CD4-positive, alpha-beta T cell treated with Interferon alpha-2 for 1 hour (primary cell): ENCODE measurements at regions not wholly inside any gene's neighbourhood (a gene's known extent, or its start where the extent isn't known, plus 50 kb on each side); places are given as distances from the start of the nearest gene placed in this dataset.

Experiments
- DNase-seq, 2 donors: peaks; one replicate each; pipeline ENCODE4 v3.0.0-alpha.2; 2020 to 2022

DNA sequence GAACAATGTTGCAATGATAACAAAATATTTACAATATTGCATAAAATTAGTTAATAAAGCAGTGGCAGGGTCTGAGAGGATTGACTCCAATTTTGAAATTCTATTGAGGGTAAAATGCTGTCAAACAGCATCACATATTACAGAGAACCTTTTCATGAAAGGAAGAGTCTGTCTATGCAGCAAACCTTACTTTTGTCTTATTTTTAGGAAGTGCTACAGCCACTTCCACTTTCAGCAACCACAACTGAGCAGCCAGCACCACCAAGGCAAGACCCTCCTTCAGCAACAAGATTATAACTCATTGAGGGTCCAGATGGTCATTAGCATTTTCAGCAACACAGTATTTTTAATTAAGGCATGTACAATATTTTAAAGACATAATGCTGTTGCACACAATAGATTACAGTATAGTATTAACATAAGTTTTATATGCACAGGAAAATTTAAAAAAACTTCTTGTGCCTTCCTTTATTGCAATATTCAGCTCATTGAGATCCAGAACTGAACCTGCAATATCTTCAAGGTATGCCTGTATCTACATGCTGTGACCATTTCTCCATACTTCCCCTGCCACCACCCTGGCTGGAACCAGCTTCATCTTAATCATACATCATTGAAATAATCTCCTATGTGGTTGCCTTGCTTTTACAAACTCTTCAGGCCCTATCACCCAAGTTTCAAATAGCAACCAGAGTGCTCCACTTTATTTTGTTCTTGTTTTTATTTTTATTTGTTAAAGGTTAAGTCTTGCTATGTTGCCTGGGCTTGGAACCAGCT is 711.2 kb downstream of the KCNA4 start:
- no peak for DNase-seq

DNA sequence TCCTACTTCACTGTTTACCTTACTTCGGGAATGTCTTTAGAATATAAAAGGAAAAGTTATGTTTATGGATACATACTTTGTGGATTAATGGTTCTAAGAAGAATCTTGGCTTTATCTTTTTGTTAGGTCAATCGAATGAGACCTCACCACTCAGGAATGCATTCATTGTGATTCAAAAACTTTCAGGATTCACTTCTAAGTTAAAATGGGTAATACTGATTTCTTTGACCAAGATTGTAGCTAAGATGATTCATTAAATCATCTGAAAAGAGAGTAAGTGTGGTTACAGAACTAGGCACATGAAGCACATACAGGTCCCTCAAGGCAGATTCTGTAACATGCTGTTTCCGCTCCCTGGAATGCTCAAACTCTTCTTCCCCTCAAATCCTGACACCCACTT is 716.4 kb downstream of the KCNA4 start:
- no peak for DNase-seq

DNA sequence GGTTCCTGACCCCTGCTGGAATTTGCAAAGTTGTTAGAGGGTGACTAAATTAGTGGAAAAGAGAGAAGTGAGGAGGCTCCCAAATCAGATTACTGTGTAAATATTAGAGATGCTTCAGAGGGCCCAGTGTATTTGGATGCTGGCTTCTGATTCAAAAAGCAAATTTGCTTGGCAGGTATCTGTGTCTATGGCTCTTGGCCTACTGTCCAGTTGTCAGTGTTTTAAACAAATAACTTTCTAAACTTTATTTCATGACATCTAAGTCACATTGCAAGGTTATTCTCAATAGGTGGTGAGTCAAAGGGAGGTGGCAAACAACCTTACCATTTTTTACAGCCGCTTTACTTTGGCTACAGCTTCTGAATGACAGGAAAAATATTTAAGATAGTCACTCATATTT is 720.1 kb downstream of the KCNA4 start:
- DNase-seq = no peak

DNA sequence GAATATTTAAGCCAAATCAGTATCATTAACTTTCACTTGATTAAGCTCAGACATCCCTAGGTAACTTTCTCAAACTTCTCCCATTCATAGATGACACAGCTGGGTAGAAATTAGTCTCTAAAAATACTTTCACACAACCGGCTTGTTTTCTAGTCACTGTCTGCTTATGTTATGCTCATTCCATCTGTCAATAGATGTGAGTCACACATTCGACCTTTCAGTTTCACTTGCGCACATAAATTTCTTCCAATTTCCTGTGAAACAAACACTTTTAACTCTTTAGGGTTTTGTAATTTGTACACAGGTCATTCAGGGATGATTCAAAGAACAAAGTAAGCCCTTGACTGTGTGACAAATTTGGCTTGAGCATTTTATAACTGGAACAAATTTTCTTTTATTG is 723.0 kb downstream of the KCNA4 start:
- DNase-seq = no peak

DNA sequence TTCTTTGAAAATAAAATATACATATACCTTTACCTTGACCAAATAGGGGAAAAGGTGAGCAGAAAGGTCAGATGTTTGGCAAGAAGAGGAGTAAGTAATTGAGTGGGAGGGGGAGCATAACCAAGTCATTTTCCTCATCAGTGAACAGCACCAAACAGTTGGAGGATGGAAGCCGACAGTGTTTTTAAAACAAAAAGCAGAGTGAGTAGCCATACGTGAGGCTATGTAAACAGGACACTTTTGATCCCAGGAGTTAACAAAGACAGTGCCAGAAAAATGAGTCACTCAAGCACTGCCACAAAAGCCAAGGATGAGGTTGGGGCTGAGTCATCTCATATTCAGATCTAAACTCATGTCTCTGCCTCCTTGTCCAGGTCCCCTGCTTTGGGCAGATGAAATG is 734.7 kb downstream of the KCNA4 start:
- no peak for DNase-seq

DNA sequence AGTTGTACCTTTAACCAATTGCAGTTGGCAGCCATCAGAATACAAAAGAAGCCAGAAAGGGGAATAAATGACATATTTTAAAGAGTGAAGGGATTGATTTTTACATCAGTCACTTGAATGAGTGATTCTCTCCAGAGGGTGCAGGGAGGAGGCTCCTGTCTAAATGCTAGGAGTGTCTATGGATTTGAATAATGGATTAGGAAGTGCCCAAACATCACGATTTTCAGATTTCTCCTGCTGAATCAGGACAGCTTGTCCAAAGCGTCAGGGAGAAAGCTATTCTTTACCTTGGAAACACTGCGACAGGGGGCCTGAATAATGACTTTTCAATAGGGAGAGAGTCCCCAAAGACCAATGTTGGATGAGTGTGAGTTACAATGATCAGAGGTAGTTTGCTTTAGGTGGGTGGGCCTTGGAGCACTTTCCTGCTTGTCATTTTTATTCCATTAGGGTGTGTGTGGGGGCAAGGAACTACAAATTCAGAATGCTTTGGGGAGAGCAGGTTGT is 735.5 kb downstream of the KCNA4 start:
- no peak for DNase-seq

DNA sequence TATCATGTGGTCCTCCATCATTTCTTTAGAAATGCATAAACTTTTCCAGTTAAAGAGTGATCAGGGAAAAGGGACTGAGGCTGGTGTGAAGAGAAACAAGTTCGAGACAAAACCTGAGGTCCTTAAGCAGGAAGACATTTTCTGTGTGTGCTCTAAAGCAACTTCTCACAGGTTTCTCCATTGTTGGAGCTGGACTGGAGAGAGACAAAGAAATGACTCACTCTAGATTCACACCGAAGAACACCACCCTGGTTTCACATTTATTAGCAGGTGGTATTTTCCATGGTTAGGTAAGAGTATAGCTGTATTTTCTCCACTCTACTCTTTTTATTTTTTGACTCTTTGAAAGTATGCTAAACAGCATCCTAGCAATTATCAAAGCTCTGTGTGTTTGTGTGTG is 736.4 kb downstream of the KCNA4 start:
- DNase-seq = no peak

DNA sequence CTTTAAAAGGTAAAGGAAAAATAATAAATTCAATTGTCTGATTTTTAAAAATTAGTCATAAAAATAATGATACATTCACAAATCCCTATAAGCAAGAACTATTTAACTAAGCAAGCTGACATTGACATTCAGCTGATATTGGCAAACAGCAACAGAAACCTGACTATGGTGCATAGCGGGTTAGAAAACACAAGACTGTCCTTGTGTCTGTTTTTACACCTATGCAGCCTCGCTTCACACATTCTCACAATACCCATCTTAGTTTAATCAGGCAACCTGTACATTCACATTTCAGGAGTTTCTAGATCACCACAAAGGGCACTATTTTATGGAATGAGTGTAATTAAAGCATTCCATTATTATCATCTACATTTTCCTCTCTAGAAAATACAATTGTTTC is 737.1 kb downstream of the KCNA4 start:
- DNase-seq = no peak

DNA sequence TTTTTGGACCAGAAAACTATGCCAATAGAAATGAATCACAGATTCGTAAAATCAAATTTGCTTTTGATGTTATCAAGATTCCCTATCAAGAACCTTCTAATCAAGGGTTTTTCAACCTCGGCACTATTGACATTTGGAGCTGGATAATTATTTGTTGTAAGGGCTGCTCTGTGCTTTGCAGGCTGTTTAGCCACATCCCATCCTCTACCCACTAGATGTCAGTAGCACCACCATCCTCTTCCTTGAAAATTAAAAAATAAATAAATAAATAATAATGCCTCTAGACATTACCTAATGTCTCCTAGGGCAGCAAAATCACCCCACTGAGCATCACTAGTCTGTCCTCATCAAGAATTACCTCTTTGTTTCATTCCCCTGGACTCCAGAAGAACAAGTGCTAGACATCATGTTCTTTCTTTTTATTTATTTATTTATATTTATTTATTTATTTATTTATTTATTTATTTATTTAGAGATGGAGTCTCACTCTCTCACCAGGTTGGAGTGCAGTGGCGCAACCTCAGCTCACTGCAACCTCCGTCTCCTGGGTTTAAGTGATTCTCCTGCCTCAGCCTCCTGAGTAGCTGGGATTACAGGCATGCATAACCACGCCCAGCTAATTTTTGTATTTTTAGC is 744.7 kb downstream of the KCNA4 start:
- DNase-seq = no peak

DNA sequence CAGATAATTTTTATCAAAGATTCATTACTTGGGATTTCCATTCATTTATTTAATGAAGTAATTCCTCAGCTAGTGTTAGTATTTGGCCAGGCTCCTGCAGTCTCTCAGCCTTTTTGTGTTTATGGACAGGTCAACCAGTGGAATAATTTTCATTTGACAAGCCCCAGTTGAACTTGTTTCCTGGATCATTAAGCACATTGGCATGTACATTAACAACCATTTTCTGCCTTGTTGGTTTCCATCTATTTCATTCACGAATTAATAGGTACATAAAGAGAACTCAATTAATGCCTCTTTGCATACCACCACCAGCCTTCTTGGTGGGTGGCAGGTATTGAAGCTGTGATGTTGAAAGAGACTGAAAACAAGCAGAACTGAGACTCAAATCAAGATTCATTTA is 745.2 kb downstream of the KCNA4 start:
- no peak for DNase-seq

DNA sequence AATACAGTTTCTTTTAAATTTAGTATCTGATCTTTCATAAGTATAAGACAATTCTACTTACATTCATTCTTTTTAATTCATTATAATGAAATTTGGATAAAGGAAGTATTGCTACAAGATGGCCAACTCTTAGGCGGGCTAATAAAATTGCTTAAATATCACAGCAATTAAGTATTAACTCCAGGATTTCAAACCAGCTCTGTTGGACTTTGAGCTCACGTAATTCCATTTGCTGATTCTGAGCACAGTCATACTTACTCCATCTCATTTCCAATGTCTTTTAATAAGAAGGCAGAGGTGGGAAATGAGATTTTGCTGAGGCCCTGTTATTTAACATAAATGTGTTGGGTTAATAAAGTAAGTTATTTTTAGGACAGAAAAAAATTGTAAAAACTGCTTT is 748.1 kb downstream of the KCNA4 start:
- no peak for DNase-seq

DNA sequence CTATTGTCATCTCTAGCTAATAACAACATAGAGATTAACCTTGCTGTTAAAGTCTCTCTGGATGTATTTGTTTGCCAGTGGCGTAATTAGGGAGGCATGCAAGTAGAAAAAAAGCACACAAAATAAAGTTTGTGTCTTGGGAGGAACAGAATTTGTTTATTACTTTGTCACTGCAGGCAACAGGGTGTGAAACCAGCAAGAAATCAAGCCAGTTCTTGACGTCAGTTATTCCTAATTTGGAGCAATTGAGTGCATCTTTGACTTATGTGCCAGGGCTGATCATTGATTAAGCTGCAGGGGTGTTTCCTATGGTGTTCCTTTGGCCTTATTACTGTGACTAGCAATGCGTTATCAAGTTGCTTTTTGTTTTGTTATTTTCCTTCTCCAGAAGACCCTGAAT is 751.0 kb downstream of the KCNA4 start:
- DNase-seq = no peak

DNA sequence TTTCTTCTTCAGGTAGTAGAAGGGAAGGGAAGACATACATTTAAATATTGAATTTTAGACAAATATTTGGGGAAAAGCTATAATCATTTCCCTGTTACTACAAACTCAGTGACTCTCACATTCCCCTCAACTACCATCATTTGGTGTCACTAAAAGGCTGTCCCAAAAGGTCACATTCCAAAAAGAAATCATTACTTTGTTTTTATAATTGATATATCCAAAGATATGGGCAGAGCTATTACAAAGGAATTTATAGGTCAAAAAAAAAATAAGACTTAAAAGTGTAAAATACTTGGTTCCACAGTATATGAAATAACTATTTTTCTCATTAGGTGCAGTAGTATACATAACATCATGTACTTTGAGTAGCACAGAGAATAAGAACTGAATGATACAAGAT is 751.4 kb downstream of the KCNA4 start:
- DNase-seq = no peak

DNA sequence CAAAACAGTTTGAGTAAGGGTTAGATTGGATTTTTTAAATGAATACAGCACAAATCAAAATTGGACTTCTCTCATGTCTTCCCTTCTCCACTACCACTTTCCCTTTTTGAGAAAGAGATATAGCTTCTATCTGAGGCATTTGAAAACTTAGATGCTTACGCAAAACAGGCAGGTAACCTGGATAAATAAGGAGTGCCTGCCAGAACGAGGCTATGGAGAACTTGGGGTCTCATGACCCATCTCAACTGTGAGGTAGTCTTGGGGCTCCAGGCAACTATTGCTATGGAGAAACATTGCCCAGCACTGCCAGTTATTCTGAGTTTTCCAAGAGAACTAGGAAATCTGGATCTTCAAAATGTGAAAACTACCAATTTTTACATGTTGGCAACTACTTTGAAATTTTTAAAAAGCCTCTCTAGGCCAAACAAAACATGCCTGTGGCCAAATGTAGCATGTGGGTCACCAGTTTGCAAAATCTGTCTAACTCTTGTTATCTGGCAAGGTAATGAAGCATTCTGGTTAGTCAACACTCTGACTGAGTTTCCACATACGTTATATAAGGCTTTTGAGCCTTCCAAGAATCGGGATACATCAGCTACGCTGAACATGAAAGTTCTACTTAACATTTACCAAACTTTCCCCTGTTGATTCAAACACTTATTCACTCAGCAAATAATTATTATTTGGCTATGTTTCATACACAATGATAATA is 752.7 kb downstream of the KCNA4 start:
- no peak for DNase-seq

DNA sequence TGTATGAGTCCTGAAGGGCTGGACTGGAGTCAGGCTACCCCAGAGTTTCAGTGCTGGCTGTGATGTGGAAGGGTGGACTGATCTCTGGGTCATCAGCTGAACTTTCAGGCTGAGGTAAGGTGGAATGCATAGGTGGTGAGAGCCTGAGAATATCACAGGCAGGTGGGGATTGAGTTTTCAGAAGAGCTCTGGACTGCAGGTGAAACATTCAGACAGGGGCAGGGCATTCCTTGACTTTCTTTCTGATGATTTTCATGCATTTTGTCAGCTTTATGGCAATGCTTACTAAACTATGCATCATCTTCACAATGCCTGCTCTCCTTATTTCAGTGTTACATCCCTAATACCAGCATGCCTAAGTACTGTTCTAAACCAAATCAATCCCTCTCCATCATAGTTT is 755.0 kb downstream of the KCNA4 start:
- DNase-seq = no peak

DNA sequence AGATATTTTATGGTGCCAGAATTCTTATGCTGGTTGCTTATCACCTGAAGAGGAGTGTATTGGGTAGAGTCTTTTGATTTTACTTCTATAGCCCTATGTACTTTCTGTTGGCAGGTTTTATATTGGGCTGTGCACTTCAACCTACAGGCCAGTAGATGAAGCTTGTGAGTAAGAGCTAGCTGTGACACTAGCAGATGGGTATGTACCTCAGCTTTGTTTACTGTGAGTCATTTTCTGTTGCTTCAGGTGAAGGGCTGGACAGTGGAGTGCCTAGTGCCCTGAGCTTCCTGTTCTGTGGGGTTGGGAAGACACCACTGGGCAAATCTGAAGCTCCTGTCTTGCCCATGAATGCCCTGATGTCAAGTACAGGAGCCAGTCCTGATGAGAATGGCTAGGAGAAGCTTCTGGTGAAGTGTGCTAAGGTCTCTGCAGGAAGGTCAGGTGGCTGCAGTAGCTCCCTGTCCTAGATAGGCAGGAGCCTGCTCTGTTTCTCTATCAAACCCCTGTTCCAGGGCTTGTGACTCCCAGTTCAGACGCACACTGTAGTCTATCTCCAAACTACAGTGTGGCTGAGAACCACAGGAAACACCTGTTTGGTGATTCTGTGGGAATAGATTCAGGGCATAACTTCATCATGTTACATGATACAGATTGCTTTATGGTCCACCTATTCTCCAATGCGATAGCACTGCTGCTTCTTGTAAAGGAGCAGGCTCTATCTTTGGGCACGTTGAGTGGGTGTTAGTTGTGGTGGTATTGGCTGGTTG is 755.7 kb downstream of the KCNA4 start:
- no peak for DNase-seq

DNA sequence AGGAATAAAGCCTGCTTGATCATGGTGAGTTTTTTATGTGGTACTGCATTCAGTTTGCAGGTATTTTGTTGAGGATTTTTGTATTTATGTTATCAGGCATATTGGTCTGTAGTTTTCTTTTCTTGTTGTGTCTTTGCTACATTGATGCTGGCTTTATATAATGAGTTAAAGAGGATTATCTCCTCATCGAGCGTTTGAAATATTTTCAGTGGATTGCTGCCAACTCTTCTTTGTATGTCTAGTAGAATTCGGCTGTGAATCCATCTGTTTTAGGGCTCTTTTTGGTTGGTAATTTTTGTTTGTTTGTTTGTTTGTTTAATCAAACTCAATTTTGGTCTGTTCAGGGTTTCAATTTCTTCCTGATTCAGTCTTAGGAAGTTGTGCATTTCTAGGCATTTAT is 758.4 kb downstream of the KCNA4 start:
- no peak for DNase-seq

DNA sequence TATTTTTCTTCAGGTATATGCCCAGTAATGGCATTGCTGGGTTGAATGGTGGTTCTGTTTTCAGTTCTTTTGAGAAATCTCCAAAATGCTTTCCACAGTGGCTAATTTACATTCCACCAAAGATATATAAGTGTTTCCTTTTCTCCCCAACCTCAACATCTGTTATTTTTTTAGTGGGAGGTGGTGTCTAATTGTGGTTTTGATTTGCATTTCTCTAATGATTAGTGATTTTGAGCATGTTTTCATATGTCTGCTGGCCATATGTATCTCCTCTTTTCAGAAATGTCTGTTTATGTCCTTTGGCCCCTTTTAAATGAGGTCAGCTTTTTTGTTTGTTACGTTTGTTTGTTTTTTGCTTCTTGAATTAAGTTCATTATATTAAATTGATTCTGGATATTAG is 760.2 kb downstream of the KCNA4 start:
- DNase-seq = no peak

DNA sequence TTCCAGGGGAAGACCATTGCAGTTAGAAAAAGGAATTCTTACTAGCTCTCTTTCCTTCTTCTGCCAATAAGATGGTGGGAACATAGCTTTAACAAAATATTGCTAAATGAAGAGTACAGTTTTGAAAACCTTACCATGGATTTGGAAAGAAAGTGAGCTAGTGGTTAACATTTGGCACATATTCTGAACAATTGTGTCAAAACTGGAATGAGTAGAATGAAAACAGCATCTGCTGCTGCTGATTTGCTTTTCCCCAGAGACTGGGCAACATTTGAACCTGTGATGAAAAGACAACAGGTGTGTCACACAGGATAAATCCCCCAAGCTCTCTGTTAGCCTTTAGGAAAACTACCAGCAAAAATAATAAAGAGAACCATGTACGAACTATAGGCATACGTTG is 761.4 kb downstream of the KCNA4 start:
- no peak for DNase-seq

DNA sequence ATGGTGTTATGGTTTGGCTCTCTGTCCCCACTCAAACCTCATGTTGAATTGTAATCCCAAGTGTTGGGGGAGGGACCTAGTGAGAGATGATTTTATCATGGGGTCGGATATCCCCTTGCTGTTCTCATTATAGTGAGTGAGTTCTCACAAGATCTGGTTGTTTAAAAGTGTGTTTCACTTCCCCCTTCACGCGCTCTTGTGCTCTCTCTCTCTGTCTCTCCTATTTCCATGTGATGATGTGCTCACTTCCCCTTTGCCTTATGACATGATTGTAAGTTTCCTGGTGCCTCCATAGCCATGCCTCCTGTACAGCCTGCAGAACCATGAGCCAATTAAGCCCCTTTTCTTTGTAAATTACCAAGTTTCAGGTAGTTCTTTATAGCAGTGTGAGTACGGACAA is 765.1 kb downstream of the KCNA4 start:
- DNase-seq = no peak

DNA sequence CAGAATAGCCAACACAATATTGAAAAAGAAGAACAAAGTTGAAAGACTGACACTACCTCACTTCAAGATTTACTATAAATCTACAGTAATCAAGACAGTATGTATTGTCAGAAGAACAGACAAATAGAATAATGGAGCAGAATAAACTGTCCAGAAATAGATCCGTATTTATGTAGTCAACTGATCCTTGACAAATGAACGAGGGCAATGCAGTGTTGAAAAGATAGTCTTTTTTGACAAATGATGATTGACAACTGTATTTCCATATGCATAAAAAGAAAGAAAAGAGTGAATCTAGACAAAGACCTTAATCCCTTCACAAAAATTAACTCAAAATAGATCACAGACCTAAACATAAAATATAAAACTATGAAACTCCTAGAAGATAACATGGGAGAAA is 767.1 kb downstream of the KCNA4 start:
- DNase-seq = no peak

DNA sequence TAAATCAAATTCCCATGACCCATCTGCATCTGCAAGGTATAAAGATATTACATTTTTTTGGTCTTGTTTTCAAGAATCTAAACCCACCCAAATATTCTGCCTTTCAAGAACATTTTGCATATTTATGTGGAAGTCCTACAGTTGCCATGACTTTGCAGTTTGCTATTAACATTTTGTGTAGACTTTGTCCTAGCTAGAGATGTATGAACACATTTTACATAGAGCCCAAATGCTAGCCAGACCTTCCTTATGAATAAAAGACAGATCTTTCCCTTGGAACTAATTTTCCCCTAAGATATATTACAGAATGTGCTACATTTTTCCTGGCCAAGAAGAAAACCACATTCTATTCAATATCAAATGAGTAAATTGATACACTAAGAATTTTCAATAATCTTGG is 772.5 kb downstream of the KCNA4 start:
- DNase-seq = no peak

DNA sequence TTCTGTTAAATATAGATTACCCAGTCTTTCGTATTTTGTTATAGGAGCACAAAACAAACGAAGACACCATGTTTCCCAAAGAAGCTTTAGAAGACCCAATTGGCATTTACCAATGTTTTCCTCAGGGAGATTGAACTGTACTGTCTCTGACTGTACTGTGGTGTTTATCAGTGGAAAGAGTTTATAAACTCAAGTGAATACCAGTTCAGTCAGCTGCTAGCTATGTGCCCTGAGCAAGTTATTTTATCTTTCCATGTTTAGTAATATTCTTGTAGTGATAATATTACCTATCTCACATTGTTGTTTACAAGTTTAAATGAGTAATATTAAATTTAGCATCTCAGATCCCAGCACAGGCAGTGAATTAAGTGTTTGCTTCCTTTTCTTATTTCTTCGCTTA is 773.2 kb downstream of the KCNA4 start:
- DNase-seq = no peak
